ENCODE measurements at regions not wholly inside any gene's neighbourhood (a gene's known extent, or its start where the extent isn't known, plus 50 kb on each side); places are given as distances from the start of the nearest gene placed in this dataset.

DNA sequence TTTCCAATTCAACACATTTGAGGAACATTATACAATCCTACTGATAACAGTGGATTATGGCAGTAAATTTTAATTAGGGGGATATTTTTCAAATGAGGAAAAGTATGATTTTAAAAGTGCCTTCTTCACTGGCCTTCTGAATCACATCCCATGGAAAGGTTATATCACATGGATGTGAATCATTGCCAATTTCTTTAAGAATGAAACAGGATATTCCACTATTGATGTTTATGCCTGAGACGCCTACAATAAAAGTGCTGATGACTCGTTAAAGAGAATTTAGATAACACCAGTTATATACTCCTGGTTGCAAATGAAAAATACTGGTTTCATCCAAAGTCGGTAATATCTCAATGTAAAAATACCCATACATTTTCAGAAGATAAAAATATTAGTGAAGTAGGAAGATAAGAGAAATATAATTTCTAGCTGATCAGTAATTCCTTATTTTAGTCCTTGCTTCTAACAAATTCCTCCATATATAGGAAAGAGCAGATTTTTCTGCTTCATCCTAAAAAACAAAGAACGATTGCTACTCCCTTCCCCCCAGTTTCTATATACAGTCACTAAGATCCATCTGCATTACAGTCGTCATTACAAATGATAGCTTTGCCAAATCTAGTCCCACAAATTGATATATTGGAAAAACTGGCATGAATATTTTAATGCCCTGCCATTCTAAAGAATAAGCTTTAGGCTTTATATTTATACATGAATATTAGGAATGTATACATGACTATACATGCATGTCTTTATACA is 139.5 kb upstream of the SOX5 start:
- no peaks in the 10 kb centered on the region for H3K9me3 ChIP-seq
- TF ChIP-seq, protein P1, sequence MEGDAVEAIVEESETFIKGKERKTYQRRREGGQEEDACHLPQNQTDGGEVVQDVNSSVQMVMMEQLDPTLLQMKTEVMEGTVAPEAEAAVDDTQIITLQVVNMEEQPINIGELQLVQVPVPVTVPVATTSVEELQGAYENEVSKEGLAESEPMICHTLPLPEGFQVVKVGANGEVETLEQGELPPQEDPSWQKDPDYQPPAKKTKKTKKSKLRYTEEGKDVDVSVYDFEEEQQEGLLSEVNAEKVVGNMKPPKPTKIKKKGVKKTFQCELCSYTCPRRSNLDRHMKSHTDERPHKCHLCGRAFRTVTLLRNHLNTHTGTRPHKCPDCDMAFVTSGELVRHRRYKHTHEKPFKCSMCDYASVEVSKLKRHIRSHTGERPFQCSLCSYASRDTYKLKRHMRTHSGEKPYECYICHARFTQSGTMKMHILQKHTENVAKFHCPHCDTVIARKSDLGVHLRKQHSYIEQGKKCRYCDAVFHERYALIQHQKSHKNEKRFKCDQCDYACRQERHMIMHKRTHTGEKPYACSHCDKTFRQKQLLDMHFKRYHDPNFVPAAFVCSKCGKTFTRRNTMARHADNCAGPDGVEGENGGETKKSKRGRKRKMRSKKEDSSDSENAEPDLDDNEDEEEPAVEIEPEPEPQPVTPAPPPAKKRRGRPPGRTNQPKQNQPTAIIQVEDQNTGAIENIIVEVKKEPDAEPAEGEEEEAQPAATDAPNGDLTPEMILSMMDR (IDR thresholded peaks at IDR 0.05) = no peak
- no peak overlapping the region for H3K4me3 ChIP-seq (ENCODE audit: low read depth in 1 of 2, low read length in 1 of 2)
- H3K27me3 ChIP-seq = no peaks in the 10 kb centered on the region
- H3K36me3 ChIP-seq = no peaks in the 10 kb centered on the region
- no peaks in the 10 kb centered on the region for H3K4me1 ChIP-seq (ENCODE audit: control insufficient read depth in 1 of 2, insufficient read depth in 1 of 2, low read depth in 1 of 2, low read length in 1 of 2)
- H3K27ac ChIP-seq = no peak overlapping the region

- TF ChIP-seq, protein P1 (IDR thresholded peaks at IDR 0.05) = no peak
- Histone ChIP-seq H3K27ac (no peak overlapping the region), H3K36me3 (no peaks in the 10 kb centered on the region), H3K4me3 (ENCODE audit: low read depth in 1 of 2, low read length in 1 of 2) (no peak overlapping the region), H3K9me3 (no peaks in the 10 kb centered on the region), H3K27me3 (no peaks in the 10 kb centered on the region), H3K4me1 (ENCODE audit: control insufficient read depth in 1 of 2, insufficient read depth in 1 of 2, low read depth in 1 of 2, low read length in 1 of 2) (no peaks in the 10 kb centered on the region)
Observed at GRCh38 chr12:24087294-24087693, 137.8 kb upstream of the SOX5 start.

DNA sequence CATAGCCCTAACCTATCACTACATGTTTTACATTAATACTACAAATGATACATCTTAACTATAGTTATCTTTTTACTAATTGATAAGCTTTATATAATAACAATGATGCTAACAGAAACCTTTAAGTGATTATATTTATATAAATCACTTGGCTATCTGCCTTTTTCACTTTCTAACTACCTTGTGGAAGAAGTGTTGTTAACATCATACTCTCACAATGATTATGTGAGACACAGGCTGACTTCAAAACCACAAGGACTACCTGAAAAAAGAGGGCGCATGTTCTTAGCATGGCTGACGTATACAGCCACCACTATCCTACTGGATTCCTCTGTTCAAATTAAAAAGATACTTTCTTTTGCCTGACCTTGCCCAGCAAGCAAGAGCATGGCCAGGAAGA is 135.3 kb upstream of the SOX5 start:
- Histone ChIP-seq H3K4me1 (ENCODE audit: control insufficient read depth in 1 of 2, insufficient read depth in 1 of 2, low read depth in 1 of 2, low read length in 1 of 2) (no peaks in the 10 kb centered on the region), H3K27ac (no peak overlapping the region), H3K4me3 (ENCODE audit: low read depth in 1 of 2, low read length in 1 of 2) (no peak overlapping the region), H3K9me3 (no peaks in the 10 kb centered on the region), H3K27me3 (no peaks in the 10 kb centered on the region), H3K36me3 (no peaks in the 10 kb centered on the region)
- TF ChIP-seq, protein P1 (IDR thresholded peaks at IDR 0.05) = no peak

GRCh38 chr12:24083838-24084237 is 134.4 kb upstream of the SOX5 start:
- Histone ChIP-seq H3K27me3 (no peaks in the 10 kb centered on the region), H3K4me3 (ENCODE audit: low read depth in 1 of 2, low read length in 1 of 2) (no peak overlapping the region), H3K9me3 (no peaks in the 10 kb centered on the region), H3K36me3 (no peaks in the 10 kb centered on the region), H3K27ac (no peak overlapping the region), H3K4me1 (ENCODE audit: control insufficient read depth in 1 of 2, insufficient read depth in 1 of 2, low read depth in 1 of 2, low read length in 1 of 2) (no peaks in the 10 kb centered on the region)
- TF ChIP-seq, protein P1 (IDR thresholded peaks at IDR 0.05) = no peak

DNA sequence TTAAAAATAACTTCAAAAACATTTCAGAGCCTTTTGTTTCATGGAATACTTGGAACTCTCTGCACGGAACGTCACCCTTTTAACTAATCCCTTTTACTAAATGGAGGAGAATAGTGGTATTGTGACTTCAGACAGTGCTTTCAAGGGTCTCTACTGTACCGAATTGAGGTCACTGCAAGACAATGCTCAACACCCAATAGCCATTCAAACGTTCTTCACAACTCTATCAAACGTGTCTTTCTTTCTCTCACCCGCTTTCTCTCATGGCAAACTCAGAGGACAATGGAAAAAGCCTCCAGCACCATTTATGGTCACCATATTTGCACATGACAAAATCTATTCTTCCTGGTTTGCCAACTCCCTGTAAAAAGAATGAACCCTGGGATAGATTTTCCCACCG is 132.1 kb upstream of the SOX5 start:
- Histone ChIP-seq H3K36me3 (no peaks in the 10 kb centered on the region), H3K4me3 (ENCODE audit: low read depth in 1 of 2, low read length in 1 of 2) (no peak overlapping the region), H3K4me1 (ENCODE audit: control insufficient read depth in 1 of 2, insufficient read depth in 1 of 2, low read depth in 1 of 2, low read length in 1 of 2) (no peaks in the 10 kb centered on the region), H3K27me3 (no peaks in the 10 kb centered on the region), H3K9me3 (no peaks in the 10 kb centered on the region), H3K27ac (no peak overlapping the region)
- TF ChIP-seq, protein P1 (IDR thresholded peaks at IDR 0.05) = no peak
